Adrenal gland (tissue), 5 donors: ENCODE measurements at regions not wholly inside any gene's neighbourhood (a gene's known extent, or its start where the extent isn't known, plus 50 kb on each side); places are given as distances from the start of the nearest gene placed in this dataset.
"Not testable (repeated sequence)": the region's sequence is repeated elsewhere in the genome, so short reads cannot be mapped to it uniquely, and the experiment has no call there.

Experiments used
- POLR2A ChIP-seq, 2 donors: fragments of 450-650 bp; IDR thresholded peaks; one replicate each; pipeline ENCODE4 v1.6.1; 2017; ENCODE audit warnings: antibody characterized with exemption in 2 of 2, mild to moderate bottlenecking in 2 of 2, moderate library complexity in 1 of 2
- TF ChIP-seq, protein P1 (sequence below), 6 experiments: fragments of 450-650 bp in 4 of 6; fragments of 200-600 bp in 2 of 6; sonication (generic) in 1 of 6; IDR thresholded peaks; 1 replicate in 5 of 6; 2 replicates in 1 of 6; pipeline versions ENCODE4 v1.5.1 to v1.8.0; 2016 to 2021; ENCODE audit warnings: antibody characterized with exemption in 6 of 6, mild to moderate bottlenecking in 2 of 6, moderate library complexity in 1 of 6
- donor health status: DM: no; HTN: no; CAD: no.

DNA sequence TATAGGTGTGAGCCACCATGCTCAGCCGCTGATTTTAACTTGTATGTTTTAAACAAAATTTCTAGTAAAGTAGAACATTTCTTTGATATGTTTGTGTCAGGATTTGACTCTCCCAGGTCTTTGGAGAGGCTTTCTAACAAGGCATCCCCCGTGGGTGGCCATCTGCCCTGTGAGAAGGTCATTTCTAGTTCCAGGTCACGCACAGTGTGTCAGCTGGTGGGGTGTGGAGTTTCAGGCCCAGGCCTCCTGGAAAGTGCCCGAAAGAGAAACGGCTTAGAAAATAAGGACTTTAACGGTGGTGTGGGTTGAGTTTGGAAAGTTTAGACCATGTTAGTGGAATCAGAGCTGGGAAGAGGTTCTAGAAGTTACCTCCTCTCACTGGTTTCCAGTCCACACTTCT, 61.0 kb downstream of the SPDYE17 start:
- TF ChIP-seq POLR2A (IDR thresholded peaks at IDR 0.05) = not testable (repeated sequence)
- TF ChIP-seq, protein P1, sequence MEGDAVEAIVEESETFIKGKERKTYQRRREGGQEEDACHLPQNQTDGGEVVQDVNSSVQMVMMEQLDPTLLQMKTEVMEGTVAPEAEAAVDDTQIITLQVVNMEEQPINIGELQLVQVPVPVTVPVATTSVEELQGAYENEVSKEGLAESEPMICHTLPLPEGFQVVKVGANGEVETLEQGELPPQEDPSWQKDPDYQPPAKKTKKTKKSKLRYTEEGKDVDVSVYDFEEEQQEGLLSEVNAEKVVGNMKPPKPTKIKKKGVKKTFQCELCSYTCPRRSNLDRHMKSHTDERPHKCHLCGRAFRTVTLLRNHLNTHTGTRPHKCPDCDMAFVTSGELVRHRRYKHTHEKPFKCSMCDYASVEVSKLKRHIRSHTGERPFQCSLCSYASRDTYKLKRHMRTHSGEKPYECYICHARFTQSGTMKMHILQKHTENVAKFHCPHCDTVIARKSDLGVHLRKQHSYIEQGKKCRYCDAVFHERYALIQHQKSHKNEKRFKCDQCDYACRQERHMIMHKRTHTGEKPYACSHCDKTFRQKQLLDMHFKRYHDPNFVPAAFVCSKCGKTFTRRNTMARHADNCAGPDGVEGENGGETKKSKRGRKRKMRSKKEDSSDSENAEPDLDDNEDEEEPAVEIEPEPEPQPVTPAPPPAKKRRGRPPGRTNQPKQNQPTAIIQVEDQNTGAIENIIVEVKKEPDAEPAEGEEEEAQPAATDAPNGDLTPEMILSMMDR (IDR thresholded peaks at IDR 0.05) = not testable (repeated sequence)
